Chondrocyte (in vitro differentiated cells): ENCODE measurements at regions not wholly inside any gene's neighbourhood (a gene's known extent, or its start where the extent isn't known, plus 50 kb on each side); places are given as distances from the start of the nearest gene placed in this dataset.

Source experiments
- DNase-seq: peaks from one replicate; pipeline ENCODE4 v3.0.0; 2021; ENCODE audit warnings: mixed read lengths, low spot score
- H3K27ac Mint-ChIP-seq: one replicate; pipeline ENCODE4 v1.8.0; 2021; ENCODE audit warnings: mild to moderate bottlenecking, moderate library complexity, mixed read lengths; ENCODE audit not compliant: unreplicated experiment
- H3K27me3 Mint-ChIP-seq: 2 replicates; pipeline ENCODE4 v1.8.0; 2021; ENCODE audit warnings: low read depth, mixed read lengths
- H3K36me3 Mint-ChIP-seq: 2 replicates; pipeline ENCODE4 v1.8.0; 2021; ENCODE audit warnings: low read depth, mixed read lengths
- H3K4me1 Mint-ChIP-seq: 2 replicates; pipeline ENCODE4 v1.8.0; 2021; ENCODE audit warnings: low read depth, mild to moderate bottlenecking, mixed read lengths
- H3K4me3 Mint-ChIP-seq: one replicate; pipeline ENCODE4 v1.8.0; 2021; ENCODE audit warnings: mild to moderate bottlenecking, moderate library complexity, mixed read lengths; ENCODE audit not compliant: unreplicated experiment
- H3K9me3 Mint-ChIP-seq: 2 replicates; pipeline ENCODE4 v1.8.0; 2021; ENCODE audit warnings: low read depth, mixed read lengths
- CTCF ChIP-seq: fragments of 200-600 bp; sonication (generic); IDR thresholded peaks from 2 replicates; pipeline ENCODE4 v1.5.0; 2021; ENCODE audit warnings: antibody characterized with exemption, mild to moderate bottlenecking, moderate library complexity

GRCh38 chr18:25457126-25457525 is 105.2 kb upstream of the ZNF521 start:
- Mint-ChIP-seq H3K4me1 (peaks cover 42% of the 10 kb centered on the region), H3K27me3 (no peaks in the 10 kb centered on the region), H3K36me3 (no peaks in the 10 kb centered on the region), H3K4me3 (no peak overlapping the region), H3K27ac (no peak overlapping the region), H3K9me3 (no peaks in the 10 kb centered on the region)
- no peak for TF ChIP-seq CTCF
- DNase-seq = no peak

- Mint-ChIP-seq H3K27ac (no peak overlapping the region), H3K9me3 (peaks cover 2% of the 10 kb centered on the region), H3K36me3 (no peaks in the 10 kb centered on the region), H3K27me3 (no peaks in the 10 kb centered on the region), H3K4me1 (peaks cover 42% of the 10 kb centered on the region), H3K4me3 (no peak overlapping the region)
- no peak for DNase-seq
- TF ChIP-seq CTCF = no peak
These were observed 104.5 kb upstream of the ZNF521 start for GRCh38 chr18:25456334-25457010.

- TF ChIP-seq CTCF = no peak
- Mint-ChIP-seq H3K9me3 (peaks cover 8% of the 10 kb centered on the region), H3K4me1 (peaks cover 42% of the 10 kb centered on the region), H3K36me3 (peaks cover 1% of the 10 kb centered on the region), H3K27ac (no peak overlapping the region), H3K27me3 (no peaks in the 10 kb centered on the region), H3K4me3 (no peak overlapping the region)
- no peak for DNase-seq
These were observed 103.7 kb upstream of the ZNF521 start for GRCh38 chr18:25455646-25456045.

GRCh38 chr18:25455159-25455558 is 103.2 kb upstream of the ZNF521 start:
- Mint-ChIP-seq H3K4me1 (peaks cover 38% of the 10 kb centered on the region), H3K9me3 (peaks cover 8% of the 10 kb centered on the region), H3K27me3 (no peaks in the 10 kb centered on the region), H3K4me3 (no peak overlapping the region), H3K36me3 (peaks cover 1% of the 10 kb centered on the region), H3K27ac (no peak overlapping the region)
- DNase-seq = no peak
- TF ChIP-seq CTCF = no peak

- Mint-ChIP-seq H3K4me1 (peaks cover 35% of the 10 kb centered on the region), H3K27ac (no peak overlapping the region), H3K27me3 (no peaks in the 10 kb centered on the region), H3K4me3 (no peak overlapping the region), H3K36me3 (peaks cover 3% of the 10 kb centered on the region), H3K9me3 (peaks cover 8% of the 10 kb centered on the region)
- no peak for TF ChIP-seq CTCF
- DNase-seq = no peak
These were observed 102.8 kb upstream of the ZNF521 start for GRCh38 chr18:25454730-25455129.
